ENCODE measurements at regions not wholly inside any gene's neighbourhood (a gene's known extent, or its start where the extent isn't known, plus 50 kb on each side); places are given as distances from the start of the nearest gene placed in this dataset.

DNA sequence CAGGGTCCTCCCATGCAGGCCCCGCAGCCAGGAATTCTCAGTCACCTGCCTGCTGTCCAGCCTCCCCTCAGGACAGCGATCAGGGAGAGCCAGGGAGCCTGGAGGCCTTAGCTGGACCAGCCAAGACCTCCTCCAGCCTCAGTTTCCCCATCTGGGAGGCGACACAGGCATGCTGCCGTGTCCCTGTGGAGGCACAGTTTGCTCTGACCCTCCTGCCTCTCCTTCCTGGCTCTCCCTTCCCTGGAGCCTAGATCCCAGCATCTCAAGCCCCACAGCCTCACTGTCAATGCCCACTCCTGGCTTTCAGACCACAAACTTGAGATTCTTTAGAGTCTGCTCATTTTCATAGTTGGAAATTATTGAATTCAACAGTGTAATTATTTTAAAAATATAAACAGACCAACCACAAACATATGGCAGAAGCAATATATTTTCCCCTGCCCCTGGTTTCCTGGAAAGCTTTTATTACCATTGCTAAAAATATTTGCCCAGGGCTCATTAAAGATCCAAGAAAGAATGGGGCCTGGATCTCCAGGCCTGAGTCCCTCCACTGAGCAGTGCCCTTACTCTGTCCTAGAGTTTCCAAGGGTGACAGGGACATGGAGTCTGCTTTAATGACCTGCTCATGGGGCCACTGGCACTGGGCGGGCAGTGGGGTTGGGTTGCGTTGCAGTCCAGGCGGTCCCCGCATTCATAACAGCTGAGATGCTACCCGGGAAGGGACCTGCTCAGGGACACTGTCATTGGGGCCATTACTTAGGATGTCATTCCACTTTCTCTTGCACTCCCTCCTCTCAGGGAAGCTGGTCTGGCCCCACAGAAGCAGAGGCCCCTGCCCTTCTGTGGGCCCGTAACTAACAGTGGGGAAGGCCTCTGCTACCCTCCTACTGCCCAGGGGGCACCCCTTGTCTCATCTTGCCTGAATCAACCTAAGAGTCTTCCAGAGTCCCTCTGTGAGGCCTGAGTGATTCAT, 81.6 kb upstream of the CHST15 start:
- in situ Hi-C loops (cut with HindIII; ENCODE audit: low sequenced_read_pairs), result no loop called here
- no peak overlapping the region for H3K4me3 ChIP-seq (ENCODE audit: low read depth, low read length)
- no peak for DNase-seq (ENCODE audit: low read depth, low spot score)
- no peak for TF ChIP-seq CTCF (IDR thresholded peaks at IDR 0.05; ENCODE audit: low read depth, low read length)

DNA sequence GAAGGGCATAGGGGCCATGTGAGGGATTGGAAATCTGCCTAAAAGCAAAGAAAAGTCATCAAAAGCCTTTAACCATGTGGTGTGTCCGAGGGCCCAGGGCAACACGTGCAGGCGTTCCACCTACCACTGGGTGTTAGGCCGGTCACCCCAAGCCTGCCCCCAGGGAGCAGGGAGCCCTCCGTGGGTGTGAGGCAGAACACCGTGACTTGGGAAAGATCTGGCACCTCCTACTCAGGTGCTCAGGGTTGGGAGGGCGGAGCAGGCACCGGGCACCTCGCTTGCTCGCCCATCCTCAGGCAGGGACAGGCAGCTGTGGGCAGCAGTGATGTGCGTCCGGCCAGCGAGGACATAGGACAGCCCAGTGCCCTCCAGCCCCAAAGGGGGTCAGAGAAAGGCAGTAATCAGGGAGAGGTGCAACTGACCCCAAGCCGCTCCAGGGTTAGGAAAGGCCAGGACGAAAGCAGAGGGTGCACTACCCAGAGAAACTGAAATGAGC, 80.7 kb upstream of the CHST15 start:
- DNase-seq (ENCODE audit: low read depth, low spot score), result no peak
- TF ChIP-seq CTCF (IDR thresholded peaks at IDR 0.05; ENCODE audit: low read depth, low read length), result no peak
- no peak overlapping the region for H3K4me3 ChIP-seq (ENCODE audit: low read depth, low read length)
- in situ Hi-C loops (cut with HindIII; ENCODE audit: low sequenced_read_pairs), result no loop called here

DNA sequence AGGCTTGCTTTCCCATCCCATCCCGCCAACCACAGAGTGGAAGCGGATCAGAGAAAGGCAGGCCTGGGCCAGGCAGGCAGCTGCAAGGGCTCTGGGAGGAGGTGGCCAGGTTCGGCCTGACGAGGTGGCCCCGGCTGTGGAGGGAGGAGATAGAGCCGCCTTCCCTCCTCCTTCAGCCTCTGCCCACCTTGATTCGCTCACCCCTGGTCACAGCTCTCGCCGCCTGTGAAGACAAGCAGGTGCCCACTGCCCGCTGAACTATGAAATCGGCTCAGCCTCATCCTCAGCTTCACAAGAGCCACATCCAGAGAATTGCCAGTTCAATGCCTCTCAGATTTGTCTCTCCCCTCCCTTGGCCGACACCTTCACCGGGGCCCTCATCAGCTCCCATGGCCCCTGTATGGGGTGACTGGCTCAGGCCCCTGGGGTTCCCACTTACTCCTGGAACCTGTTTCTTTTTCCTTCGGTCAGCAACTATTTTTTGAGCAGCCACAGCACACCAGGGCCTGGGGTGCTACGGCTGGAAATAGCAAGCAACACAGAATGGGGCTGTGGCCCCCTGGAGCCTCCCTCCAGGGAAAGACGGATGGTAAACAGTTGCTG, 80.0 kb upstream of the CHST15 start:
- H3K4me3 ChIP-seq (ENCODE audit: low read depth, low read length), result no peak overlapping the region
- no peak for DNase-seq (ENCODE audit: low read depth, low spot score)
- no peak for TF ChIP-seq CTCF (IDR thresholded peaks at IDR 0.05; ENCODE audit: low read depth, low read length)
- in situ Hi-C loops (cut with HindIII; ENCODE audit: low sequenced_read_pairs), result no loop called here

DNA sequence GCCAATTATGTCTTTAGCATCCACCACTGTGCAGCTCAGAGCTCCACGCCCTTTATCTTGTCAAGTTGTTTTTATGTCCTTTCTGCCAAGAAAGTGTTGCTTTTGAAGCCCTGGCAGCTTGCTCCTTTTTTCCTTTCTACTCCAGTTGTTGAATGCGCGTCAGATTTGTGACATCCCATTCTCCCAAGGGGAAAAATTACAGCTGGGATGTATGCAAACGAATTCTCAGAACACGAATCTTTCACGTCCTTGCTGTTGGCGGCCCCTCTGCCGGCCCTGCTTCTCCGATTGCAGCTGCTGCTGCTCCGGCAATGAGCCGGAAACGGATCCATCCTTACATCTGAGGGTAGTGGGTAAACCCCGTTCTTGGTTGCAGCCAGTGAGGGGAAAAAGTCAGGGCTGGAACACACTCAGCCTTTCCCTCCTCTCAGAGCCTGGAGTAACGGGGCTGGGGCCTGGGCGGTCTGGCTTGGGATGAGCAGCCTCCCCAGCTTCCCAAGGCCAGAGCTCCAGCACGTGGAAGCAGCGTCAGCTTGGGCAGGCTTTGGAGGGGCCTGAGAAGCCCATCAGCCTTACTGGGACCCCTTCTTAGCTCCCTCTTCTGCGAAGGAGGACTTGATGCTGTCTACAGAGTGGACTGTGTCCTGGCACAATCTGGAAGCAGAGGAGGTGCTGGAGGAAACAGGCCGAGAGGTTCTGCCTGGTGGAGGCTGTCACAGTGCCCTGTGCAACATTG, 79.0 kb upstream of the CHST15 start:
- no peak for DNase-seq (ENCODE audit: low read depth, low spot score)
- no peak for TF ChIP-seq CTCF (IDR thresholded peaks at IDR 0.05; ENCODE audit: low read depth, low read length)

GRCh38 chr10:124171561-124171960, 78.2 kb upstream of the CHST15 start:
- in situ Hi-C loops (cut with HindIII; ENCODE audit: low sequenced_read_pairs), result no loop called here
- no peak for DNase-seq (ENCODE audit: low read depth, low spot score)
- H3K4me3 ChIP-seq (ENCODE audit: low read depth, low read length), result no peak overlapping the region
- no peak for TF ChIP-seq CTCF (IDR thresholded peaks at IDR 0.05; ENCODE audit: low read depth, low read length)

More for the DNA sequence above, 79.0 kb upstream of the CHST15 start:
- H3K4me3 ChIP-seq (ENCODE audit: low read depth, low read length), result no peak overlapping the region
- in situ Hi-C loops (cut with HindIII; ENCODE audit: low sequenced_read_pairs), result no loop called here

GRCh38 chr10:124170631-124171030, 77.2 kb upstream of the CHST15 start:
- H3K4me3 ChIP-seq (ENCODE audit: low read depth, low read length), result no peak overlapping the region
- in situ Hi-C loops (cut with HindIII; ENCODE audit: low sequenced_read_pairs), result no loop called here
- no peak for TF ChIP-seq CTCF (IDR thresholded peaks at IDR 0.05; ENCODE audit: low read depth, low read length)
- DNase-seq (ENCODE audit: low read depth, low spot score), result no peak

Measured in astrocyte of the spinal cord (primary cell).